Inflammatory macrophage (primary cell): ENCODE measurements at regions not wholly inside any gene's neighbourhood (a gene's known extent, or its start where the extent isn't known, plus 50 kb on each side); places are given as distances from the start of the nearest gene placed in this dataset.
"Not testable (repeated sequence)": the region's sequence is repeated elsewhere in the genome, so short reads cannot be mapped to it uniquely, and the experiment has no call there.

ENCODE experiments used
- DNase-seq, 2 donors: peaks; one replicate each; pipeline ENCODE4 v3.0.0-alpha.2; 2020 to 2022

- no peak for DNase-seq
Measured at GRCh38 chr13:50276550-50276949, 261.3 kb downstream of the KCNRG start.

- no peak for DNase-seq
Measured at GRCh38 chr13:50277127-50277526, 261.9 kb downstream of the KCNRG start.

GRCh38 chr13:50277906-50278305 lies 262.7 kb downstream of the KCNRG start:
- no peak for DNase-seq

- peak in 1 of 2 donors; percentile 47 for DNase-seq
Measured at GRCh38 chr13:50280441-50280937, 265.2 kb downstream of the KCNRG start.

GRCh38 chr13:50282016-50282415 lies 266.8 kb downstream of the KCNRG start:
- DNase-seq: no peak

GRCh38 chr13:50283017-50283416 lies 267.8 kb downstream of the KCNRG start:
- peak; percentile 28 to 59 for DNase-seq

GRCh38 chr13:50284540-50284939 lies 269.3 kb downstream of the KCNRG start:
- peak; percentile 45 to 88 for DNase-seq

- no peak for DNase-seq
Measured at GRCh38 chr13:50285283-50285682, 270.0 kb downstream of the KCNRG start.

- DNase-seq: no peak
Measured at GRCh38 chr13:50286324-50286723, 271.1 kb downstream of the KCNRG start.

- DNase-seq: peak; percentile 82 to 96
Measured at GRCh38 chr13:50290186-50290585, 274.9 kb downstream of the KCNRG start.

- DNase-seq: no peak
Measured at GRCh38 chr13:50291611-50292010, 276.4 kb downstream of the KCNRG start.

GRCh38 chr13:50292081-50292480 lies 276.8 kb downstream of the KCNRG start:
- peak; percentile 19 to 32 for DNase-seq

- DNase-seq: not testable (repeated sequence)
Measured at GRCh38 chr13:50294425-50294824, 279.2 kb downstream of the KCNRG start.

- no peak for DNase-seq
Measured at GRCh38 chr13:50299546-50300249, 284.5 kb downstream of the KCNRG start.

GRCh38 chr13:50303963-50304721 lies 288.9 kb downstream of the KCNRG start:
- no peak for DNase-seq

- no peak for DNase-seq
Measured at GRCh38 chr13:50306156-50306555, 290.9 kb downstream of the KCNRG start.

- DNase-seq: no peak
Measured at GRCh38 chr13:50309318-50309717, 294.1 kb downstream of the KCNRG start.

GRCh38 chr13:50309882-50310594 lies 294.8 kb downstream of the KCNRG start:
- no peak for DNase-seq

- no peak for DNase-seq
Measured at GRCh38 chr13:50310734-50311133, 295.5 kb downstream of the KCNRG start.

- DNase-seq: no peak
Measured at GRCh38 chr13:50318887-50319286, 303.6 kb downstream of the KCNRG start.

GRCh38 chr13:50319635-50320255 lies 304.5 kb downstream of the KCNRG start:
- DNase-seq: no peak

GRCh38 chr13:50320271-50320862 lies 305.1 kb downstream of the KCNRG start:
- DNase-seq: no peak
